ENCODE measurements at regions not wholly inside any gene's neighbourhood (a gene's known extent, or its start where the extent isn't known, plus 50 kb on each side); places are given as distances from the start of the nearest gene placed in this dataset.

DNA sequence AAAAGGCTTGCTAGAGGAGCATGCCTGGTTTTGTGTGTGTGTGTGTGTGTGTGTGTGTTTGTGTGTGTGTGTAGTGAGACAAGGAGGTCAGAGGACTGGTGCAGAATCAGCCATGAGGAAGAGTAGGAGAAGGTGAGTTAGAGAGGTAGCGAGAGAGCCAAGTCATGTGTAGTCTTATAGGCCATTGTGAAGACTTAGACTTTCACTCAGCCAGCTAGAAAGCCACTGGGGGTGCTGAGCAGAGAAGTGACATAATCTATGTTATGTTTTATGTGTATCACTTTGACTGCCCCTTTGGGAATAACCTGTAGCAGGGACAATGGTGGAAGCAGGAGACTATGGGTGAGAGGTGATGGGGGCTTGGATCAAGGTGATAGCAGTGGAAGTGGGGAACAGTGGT lies 180.5 kb upstream of the CLINT1 start:
- TF ChIP-seq, protein P1, sequence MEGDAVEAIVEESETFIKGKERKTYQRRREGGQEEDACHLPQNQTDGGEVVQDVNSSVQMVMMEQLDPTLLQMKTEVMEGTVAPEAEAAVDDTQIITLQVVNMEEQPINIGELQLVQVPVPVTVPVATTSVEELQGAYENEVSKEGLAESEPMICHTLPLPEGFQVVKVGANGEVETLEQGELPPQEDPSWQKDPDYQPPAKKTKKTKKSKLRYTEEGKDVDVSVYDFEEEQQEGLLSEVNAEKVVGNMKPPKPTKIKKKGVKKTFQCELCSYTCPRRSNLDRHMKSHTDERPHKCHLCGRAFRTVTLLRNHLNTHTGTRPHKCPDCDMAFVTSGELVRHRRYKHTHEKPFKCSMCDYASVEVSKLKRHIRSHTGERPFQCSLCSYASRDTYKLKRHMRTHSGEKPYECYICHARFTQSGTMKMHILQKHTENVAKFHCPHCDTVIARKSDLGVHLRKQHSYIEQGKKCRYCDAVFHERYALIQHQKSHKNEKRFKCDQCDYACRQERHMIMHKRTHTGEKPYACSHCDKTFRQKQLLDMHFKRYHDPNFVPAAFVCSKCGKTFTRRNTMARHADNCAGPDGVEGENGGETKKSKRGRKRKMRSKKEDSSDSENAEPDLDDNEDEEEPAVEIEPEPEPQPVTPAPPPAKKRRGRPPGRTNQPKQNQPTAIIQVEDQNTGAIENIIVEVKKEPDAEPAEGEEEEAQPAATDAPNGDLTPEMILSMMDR (IDR thresholded peaks at IDR 0.05; ENCODE audit: insufficient read depth, low read length, poor library complexity, severe bottlenecking), result no peak
- TF ChIP-seq EZH2phosphoT487 (conservative IDR thresholded peaks at IDR 0.05; ENCODE audit: low read length), result no peak

All from SU-DHL-6 (cell line).